Common myeloid progenitor, CD34-positive (primary cell): ENCODE measurements at regions not wholly inside any gene's neighbourhood (a gene's known extent, or its start where the extent isn't known, plus 50 kb on each side); places are given as distances from the start of the nearest gene placed in this dataset.
"Not testable (repeated sequence)": the region's sequence is repeated elsewhere in the genome, so short reads cannot be mapped to it uniquely, and the experiment has no call there.

Experiments used
- CTCF ChIA-PET: fragments of 350-600 bp; sonication (Branson Sonifier 250); formaldehyde crosslinking; loops from one replicate; lab custom pipeline; 2021; ENCODE audit warnings: antibody characterized with exemption; lab: Charles Lee
- POLR2A ChIA-PET: fragments of 350-600 bp; sonication (Branson Sonifier 250); formaldehyde crosslinking; loops from one replicate; lab custom pipeline; 2021; ENCODE audit warnings: antibody characterized with exemption; lab: Charles Lee
- DNase-seq, 3 donors: peaks; one replicate each; pipeline versions ENCODE4 v3.0.0 to v3.0.0-alpha.2; 2013
- H3K27ac ChIP-seq, 2 experiments: 1 replicate in 1 of 2; 2 replicates in 1 of 2; pipeline ENCODE4 v1.7.0; 2013; ENCODE audit warnings: inconsistent platforms in 2 of 2, low read length in 2 of 2, mild to moderate bottlenecking in 2 of 2, low read depth in 1 of 2, moderate library complexity in 1 of 2; ENCODE audit not compliant: severe bottlenecking in 2 of 2, insufficient read depth in 1 of 2, poor library complexity in 1 of 2
- H3K27me3 ChIP-seq, 5 experiments: replicated peaks in 2 of 5; 1 replicate in 3 of 5; 2 replicates in 2 of 5; pipeline versions ENCODE4 v1.6.1 to v1.7.0; 2013; ENCODE audit warnings: low read length in 4 of 5, mild to moderate bottlenecking in 2 of 5, moderate library complexity in 2 of 5, inconsistent platforms in 1 of 5; ENCODE audit not compliant: insufficient read depth in 5 of 5, control insufficient read depth in 4 of 5
- H3K36me3 ChIP-seq, 4 experiments: 1 replicate in 2 of 4; 2 replicates in 2 of 4; pipeline versions ENCODE4 v1.6.1 to v1.7.0; 2013; ENCODE audit warnings: low read length in 3 of 4, control low read depth in 1 of 4, mild to moderate bottlenecking in 1 of 4; ENCODE audit not compliant: control insufficient read depth in 4 of 4, insufficient read depth in 4 of 4
- H3K4me1 ChIP-seq, 4 experiments: 1 replicate in 3 of 4; 2 replicates in 1 of 4; pipeline versions ENCODE4 v1.6.1 to v1.7.1; 2013; ENCODE audit warnings: low read length in 3 of 4, mild to moderate bottlenecking in 3 of 4, control low read depth in 1 of 4, inconsistent platforms in 1 of 4, moderate library complexity in 1 of 4; ENCODE audit not compliant: control insufficient read depth in 4 of 4, insufficient read depth in 4 of 4; ENCODE audit errors: control extremely low read depth in 1 of 4
- H3K4me3 ChIP-seq, 7 experiments: 1 replicate in 4 of 7; 2 replicates in 3 of 7; pipeline versions ENCODE4 v1.5.1 to v1.7.0; 2013; ENCODE audit warnings: mild to moderate bottlenecking in 7 of 7, low read length in 6 of 7, moderate library complexity in 6 of 7, inconsistent platforms in 2 of 7, low read depth in 2 of 7, control low read depth in 1 of 7; ENCODE audit not compliant: insufficient read depth in 4 of 7, control insufficient read depth in 1 of 7; ENCODE audit errors: extremely low read depth in 1 of 7
- H3K9me3 ChIP-seq, 5 experiments: 1 replicate in 4 of 5; 2 replicates in 1 of 5; pipeline versions ENCODE4 v1.6.1 to v1.7.1; 2013; ENCODE audit warnings: low read length in 4 of 5, mild to moderate bottlenecking in 2 of 5, inconsistent platforms in 1 of 5, low read depth in 1 of 5, moderate library complexity in 1 of 5; ENCODE audit not compliant: control insufficient read depth in 4 of 5, insufficient read depth in 2 of 5; ENCODE audit errors: control extremely low read depth in 1 of 5
- WGBS: methylation state at CpG from one replicate; pipeline ENCODE4 v1.1.5; 2013; ENCODE audit not compliant: insufficient coverage; 5-methylcytosine and 5-hydroxymethylcytosine counted together

GRCh38 chrX:40530509-40530908, 50.3 kb upstream of the ATP6AP2 start:
- no peak overlapping the region for H3K27ac ChIP-seq
- ChIA-PET POLR2A (no interaction called here), CTCF (interaction anchor here (1.3 kb wide), 1 partner anchor 12 kb away, joined by 3 read pairs; no protein-coding TSS in a partner anchor)
- no peaks in the 10 kb centered on the region for H3K36me3 ChIP-seq
- H3K9me3 ChIP-seq = no peaks in the 10 kb centered on the region
- H3K4me1 ChIP-seq = no peaks in the 10 kb centered on the region
- H3K27me3 ChIP-seq = peaks cover 0 to 11% (median 0%) of the 10 kb centered on the region in 5 experiments
- no peak overlapping the region for H3K4me3 ChIP-seq
- WGBS = 60% methylated on average over 1 of the region's 2 CpGs
- DNase-seq = no peak

DNA sequence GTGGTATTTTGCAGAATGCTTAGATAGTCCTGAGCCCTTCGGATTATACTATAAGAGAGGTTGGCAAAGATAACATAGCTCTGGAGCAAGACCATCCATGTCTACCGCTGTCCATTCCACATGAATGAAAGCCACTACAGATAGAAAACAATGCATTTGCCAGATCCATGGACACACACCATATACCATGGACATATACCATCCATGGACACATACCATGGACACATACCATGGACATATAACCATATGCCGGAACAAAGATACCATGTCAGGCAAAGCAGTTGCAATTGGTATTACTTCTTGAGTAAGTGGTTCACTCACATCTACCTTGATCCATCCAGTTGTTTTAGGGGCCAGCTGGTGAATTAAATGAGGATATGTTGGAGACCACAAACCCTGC, 53.2 kb upstream of the ATP6AP2 start:
- Histone ChIP-seq H3K36me3 (no peaks in the 10 kb centered on the region), H3K9me3 (no peaks in the 10 kb centered on the region), H3K4me3 (no peak overlapping the region), H3K27me3 (peaks cover 0 to 19% (median 0%) of the 10 kb centered on the region in 5 experiments), H3K4me1 (no peaks in the 10 kb centered on the region), H3K27ac (no peak overlapping the region)
- WGBS = 100% methylated on average over 1 of the region's 3 CpGs
- ChIA-PET CTCF (no interaction called here), POLR2A (no interaction called here)
- no peak for DNase-seq

GRCh38 chrX:40526412-40526811, 54.4 kb upstream of the ATP6AP2 start:
- no peak for DNase-seq
- no peaks in the 10 kb centered on the region for H3K4me1 ChIP-seq
- POLR2A ChIA-PET = no interaction called here
- no peak overlapping the region for H3K27ac ChIP-seq
- H3K27me3 ChIP-seq = peaks cover 0 to 24% (median 0%) of the 10 kb centered on the region in 5 experiments
- H3K4me3 ChIP-seq = no peak overlapping the region
- CTCF ChIA-PET = no interaction called here
- H3K36me3 ChIP-seq = no peaks in the 10 kb centered on the region
- WGBS = 100% methylated on average over 2 of the region's 2 CpGs
- no peaks in the 10 kb centered on the region for H3K9me3 ChIP-seq

DNA sequence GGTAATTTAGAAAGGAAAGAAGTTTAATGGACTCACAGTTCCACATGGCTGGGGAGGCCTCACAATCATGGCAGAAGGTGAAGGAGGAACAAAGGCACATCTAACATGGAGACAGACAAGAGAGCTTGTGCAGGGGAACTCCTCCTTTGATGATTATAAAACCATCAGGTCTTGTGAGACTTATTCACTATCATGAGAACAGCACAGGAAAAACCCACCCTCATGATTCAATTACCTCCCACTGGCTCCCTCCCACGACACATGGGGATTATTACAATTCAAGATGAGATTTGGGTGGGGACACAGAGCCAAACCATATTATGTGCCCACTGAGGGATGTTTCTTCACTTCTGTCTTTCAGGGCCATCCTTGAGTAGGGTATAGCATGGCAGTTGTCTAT, 54.9 kb upstream of the ATP6AP2 start:
- H3K27ac ChIP-seq, H3K4me3 ChIP-seq, H3K36me3 ChIP-seq, H3K9me3 ChIP-seq, DNase-seq, POLR2A ChIA-PET, H3K4me1 ChIP-seq, CTCF ChIA-PET: not testable (repeated sequence)
- peaks cover 0 to 19% (median 0%) of the 10 kb centered on the region in 5 experiments for H3K27me3 ChIP-seq
- 100% methylated on average over 1 of the region's 1 CpG for WGBS

DNA sequence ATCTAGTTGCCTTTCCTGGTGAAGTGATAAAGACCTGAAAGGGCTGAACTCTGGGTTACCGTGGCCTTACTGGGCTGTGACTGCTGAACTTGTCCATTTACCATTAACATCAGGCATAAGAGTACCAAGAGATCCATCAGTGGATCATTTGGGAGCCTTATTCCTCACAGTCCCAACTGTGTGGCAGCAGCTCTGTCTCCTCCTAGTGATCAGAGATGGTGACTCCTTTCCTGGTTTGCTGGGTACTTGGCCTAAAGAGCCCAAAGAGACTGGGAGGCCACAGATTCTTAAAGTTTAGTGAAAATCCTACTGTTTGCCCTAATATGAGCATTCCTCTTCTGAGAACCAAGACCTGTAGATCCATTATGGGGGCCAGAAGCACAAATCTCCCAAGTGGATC, 56.3 kb upstream of the ATP6AP2 start:
- peaks cover 0 to 22% (median 0%) of the 10 kb centered on the region in 5 experiments for H3K27me3 ChIP-seq

DNA sequence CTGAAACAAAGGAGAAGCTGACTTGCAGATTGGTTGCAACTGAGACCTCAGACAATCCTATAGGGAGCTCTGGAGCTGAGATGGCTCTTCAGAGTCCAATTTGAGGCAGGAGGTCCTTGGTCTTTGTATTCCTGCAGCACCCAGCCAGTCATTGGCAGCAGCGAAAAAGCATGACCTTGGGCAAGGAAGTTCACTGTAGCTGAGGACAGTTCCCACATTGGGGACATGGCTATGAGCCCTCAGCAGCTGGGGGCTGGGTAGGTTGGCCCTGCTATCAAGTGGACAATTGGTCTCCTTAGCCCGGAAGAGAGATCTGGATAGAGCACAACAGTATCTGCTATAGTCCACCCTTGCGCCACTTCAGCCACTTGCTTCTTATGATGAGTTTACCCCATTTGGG, 56.9 kb upstream of the ATP6AP2 start:
- no peaks in the 10 kb centered on the region for H3K36me3 ChIP-seq
- CTCF ChIA-PET = no interaction called here
- no peaks in the 10 kb centered on the region for H3K4me1 ChIP-seq
- 90% methylated on average over 3 of the region's 3 CpGs for WGBS
- H3K4me3 ChIP-seq = no peak overlapping the region
- H3K27me3 ChIP-seq = peaks cover 0 to 19% (median 0%) of the 10 kb centered on the region in 5 experiments
- no peak for DNase-seq
- no peak overlapping the region for H3K27ac ChIP-seq
- no peaks in the 10 kb centered on the region for H3K9me3 ChIP-seq
- POLR2A ChIA-PET = no interaction called here

More for the DNA sequence above, 56.3 kb upstream of the ATP6AP2 start:
- no peak overlapping the region for H3K4me3 ChIP-seq
- no CpG with 5 or more reads among the region's 1 CpG for WGBS
- ChIA-PET POLR2A (no interaction called here), CTCF (no interaction called here)
- DNase-seq = no peak
- H3K4me1 ChIP-seq = no peaks in the 10 kb centered on the region
- H3K36me3 ChIP-seq = no peaks in the 10 kb centered on the region
- H3K27ac ChIP-seq = no peak overlapping the region
- no peaks in the 10 kb centered on the region for H3K9me3 ChIP-seq

- DNase-seq = no peak
Observed at GRCh38 chrX:40521868-40522450, 58.8 kb upstream of the ATP6AP2 start.

More at GRCh38 chrX:40521868-40522450, 58.8 kb upstream of the ATP6AP2 start:
- 82% methylated on average over 10 of the region's 11 CpGs for WGBS
- POLR2A ChIA-PET = no interaction called here
- Histone ChIP-seq H3K27me3 (peaks cover 0 to 24% (median 0%) of the 10 kb centered on the region in 5 experiments), H3K4me1 (no peaks in the 10 kb centered on the region), H3K4me3 (no peak overlapping the region), H3K27ac (no peak overlapping the region), H3K36me3 (no peaks in the 10 kb centered on the region), H3K9me3 (no peaks in the 10 kb centered on the region)
- CTCF ChIA-PET = no interaction called here
